LNCaP clone FGC (cell line): ENCODE measurements at regions not wholly inside any gene's neighbourhood (a gene's known extent, or its start where the extent isn't known, plus 50 kb on each side); places are given as distances from the start of the nearest gene placed in this dataset.

Source experiments
- DNase-seq: peaks from one replicate; pipeline ENCODE4 v3.0.0-alpha.2; 2011; ENCODE audit warnings: low read depth
- H3K4me3 ChIP-seq: 2 replicates; pipeline ENCODE4 v1.5.1; 2011; ENCODE audit warnings: mild to moderate bottlenecking, low read depth, low read length, control low read depth
- TF ChIP-seq, protein P1 (sequence below): IDR thresholded peaks from 2 replicates; pipeline ENCODE4 v1.5.1; 2012; ENCODE audit warnings: mild to moderate bottlenecking; ENCODE audit not compliant: control insufficient read depth, insufficient read depth; ENCODE audit errors: extremely low read depth

DNA sequence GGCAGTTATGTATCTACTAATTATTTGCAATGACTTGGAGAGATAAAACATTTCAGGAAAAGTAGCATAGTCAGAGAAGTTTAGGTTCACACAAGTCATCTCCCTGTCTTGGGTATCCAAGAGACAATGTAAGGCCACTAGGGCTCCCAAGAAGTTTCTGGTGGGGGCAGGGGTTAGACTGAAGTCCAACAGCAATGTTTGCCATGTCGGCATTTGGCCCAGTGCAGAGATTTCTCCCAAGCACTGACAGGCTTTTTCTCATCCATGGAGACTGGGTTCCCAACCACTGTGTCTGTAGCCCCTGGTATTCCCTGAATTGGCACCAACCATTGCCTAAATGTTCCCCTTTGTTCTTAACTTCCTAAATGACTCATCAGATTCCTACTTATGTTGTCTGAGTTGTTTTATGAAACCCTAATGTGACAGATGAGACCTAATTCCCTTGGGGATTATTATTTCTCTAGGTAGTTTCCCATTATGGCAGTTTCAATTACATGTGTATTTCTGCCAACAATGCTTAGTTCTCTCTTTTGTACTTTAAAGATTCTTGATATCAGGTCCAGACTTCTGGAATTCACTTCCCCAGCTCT lies 103.6 kb upstream of the EGFLAM start:
- DNase-seq = no peak
- TF ChIP-seq, protein P1, sequence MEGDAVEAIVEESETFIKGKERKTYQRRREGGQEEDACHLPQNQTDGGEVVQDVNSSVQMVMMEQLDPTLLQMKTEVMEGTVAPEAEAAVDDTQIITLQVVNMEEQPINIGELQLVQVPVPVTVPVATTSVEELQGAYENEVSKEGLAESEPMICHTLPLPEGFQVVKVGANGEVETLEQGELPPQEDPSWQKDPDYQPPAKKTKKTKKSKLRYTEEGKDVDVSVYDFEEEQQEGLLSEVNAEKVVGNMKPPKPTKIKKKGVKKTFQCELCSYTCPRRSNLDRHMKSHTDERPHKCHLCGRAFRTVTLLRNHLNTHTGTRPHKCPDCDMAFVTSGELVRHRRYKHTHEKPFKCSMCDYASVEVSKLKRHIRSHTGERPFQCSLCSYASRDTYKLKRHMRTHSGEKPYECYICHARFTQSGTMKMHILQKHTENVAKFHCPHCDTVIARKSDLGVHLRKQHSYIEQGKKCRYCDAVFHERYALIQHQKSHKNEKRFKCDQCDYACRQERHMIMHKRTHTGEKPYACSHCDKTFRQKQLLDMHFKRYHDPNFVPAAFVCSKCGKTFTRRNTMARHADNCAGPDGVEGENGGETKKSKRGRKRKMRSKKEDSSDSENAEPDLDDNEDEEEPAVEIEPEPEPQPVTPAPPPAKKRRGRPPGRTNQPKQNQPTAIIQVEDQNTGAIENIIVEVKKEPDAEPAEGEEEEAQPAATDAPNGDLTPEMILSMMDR = no peak
- no peak overlapping the region for H3K4me3 ChIP-seq

DNA sequence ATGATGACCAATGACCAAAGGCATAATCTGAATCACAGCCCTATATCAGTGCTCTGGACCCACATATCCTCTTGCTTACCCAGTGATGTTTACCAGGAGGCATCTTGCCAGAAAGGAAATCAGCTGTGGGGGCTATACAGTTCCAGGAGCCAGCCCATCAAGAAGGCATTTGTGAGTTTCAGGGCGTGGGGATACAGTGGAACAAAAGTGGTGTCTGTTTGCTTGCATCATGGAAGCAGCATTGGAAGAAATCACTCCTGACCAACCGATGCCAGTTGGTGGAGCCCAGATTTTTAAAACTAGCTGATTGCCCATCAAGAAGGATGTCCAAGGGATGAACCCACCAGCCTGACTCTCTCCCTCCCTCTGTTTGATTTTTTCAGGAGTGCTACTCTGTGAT lies 106.5 kb upstream of the EGFLAM start:
- DNase-seq = no peak
- TF ChIP-seq, protein P1 = no peak
- H3K4me3 ChIP-seq = no peak overlapping the region

DNA sequence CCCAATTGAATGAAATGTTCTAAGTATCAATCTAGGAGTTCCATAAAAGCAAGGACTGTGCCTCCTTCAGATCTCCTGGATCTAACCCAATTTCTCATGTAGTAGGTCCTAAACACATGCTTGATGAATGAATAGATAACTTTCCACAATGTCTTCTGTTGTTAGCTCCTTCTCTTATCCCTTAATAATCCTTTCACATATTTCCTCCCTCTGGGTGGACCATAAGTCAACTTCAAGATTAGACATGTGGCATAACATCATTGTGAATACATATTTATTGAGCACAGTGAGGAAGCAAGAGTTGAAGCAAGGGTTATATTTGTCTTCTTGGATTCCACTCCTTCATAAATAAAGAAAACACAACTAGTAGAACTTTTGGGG lies 108.6 kb upstream of the EGFLAM start:
- TF ChIP-seq, protein P1 = no peak
- no peak overlapping the region for H3K4me3 ChIP-seq
- DNase-seq = no peak

DNA sequence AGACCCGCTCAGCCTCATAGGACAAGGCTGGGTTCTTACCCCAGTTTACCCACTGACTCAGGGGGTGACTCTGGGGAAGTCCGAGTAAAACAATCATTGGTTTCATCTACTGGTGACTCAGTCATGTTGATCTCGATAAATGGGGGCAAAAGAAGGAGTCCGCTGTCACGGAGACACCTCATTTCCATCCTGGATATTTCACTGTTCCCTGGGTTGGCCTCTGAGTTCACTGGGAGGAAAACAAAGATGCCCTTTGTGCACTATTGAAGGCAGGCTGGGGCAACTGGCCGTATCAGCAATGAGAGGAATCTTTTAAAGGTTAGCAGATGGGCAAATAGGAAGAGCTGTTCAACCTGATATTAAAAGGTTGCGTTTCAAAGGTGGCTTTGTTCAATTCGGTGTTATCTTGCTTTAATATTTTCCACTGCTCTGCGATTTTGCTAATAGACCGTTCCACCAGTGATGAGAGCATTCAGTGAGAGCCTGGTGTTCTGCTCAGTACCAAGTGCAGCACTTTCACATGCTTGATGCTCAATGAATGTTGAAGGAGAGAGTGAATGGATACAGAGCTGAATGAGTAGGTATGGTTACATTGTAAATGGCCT lies 110.2 kb upstream of the EGFLAM start:
- DNase-seq = no peak
- H3K4me3 ChIP-seq = no peak overlapping the region

DNA sequence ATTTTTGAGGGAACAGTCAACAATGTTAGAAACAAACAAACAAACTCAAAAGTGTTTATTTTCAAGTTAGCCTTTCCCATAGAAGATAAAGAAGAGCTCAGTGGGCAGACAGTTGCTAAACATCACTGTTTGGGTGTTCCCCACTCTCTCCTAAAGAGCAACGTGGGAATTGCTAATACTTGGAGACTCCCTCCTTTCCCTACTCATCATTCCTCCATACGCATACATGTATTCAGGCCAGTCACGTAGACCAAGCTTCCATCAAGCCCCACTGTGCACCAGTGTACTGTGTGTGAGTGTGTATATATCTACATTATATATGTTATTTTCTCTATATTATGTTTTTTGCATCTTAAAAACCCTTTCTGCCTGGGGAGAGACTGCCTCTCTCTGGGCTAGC lies 115.0 kb upstream of the EGFLAM start:
- DNase-seq = no peak
- TF ChIP-seq, protein P1 = no peak
- H3K4me3 ChIP-seq = no peak overlapping the region

More for the DNA sequence above, 110.2 kb upstream of the EGFLAM start:
- TF ChIP-seq, protein P1 = no peak

DNA sequence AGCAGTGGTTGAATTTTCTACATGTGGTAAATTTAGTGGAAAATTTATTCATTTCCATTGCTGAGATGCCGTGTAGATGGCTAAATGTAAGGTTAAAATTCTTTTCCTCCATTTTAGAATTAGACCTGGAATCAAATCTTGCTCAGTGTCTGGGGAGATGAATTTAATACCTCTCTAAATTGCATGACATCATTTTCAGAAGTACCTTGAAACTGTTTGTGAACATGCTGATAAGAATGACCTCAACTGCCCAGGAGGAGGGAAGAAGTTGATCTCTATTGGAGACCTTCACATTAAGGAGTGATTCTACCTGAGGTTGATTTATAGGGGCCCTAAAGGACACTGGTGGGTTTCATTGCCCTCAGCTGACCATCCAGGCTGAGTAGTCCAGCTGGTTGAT lies 116.7 kb upstream of the EGFLAM start:
- no peak for DNase-seq
- H3K4me3 ChIP-seq = no peak overlapping the region
- TF ChIP-seq, protein P1 = no peak

DNA sequence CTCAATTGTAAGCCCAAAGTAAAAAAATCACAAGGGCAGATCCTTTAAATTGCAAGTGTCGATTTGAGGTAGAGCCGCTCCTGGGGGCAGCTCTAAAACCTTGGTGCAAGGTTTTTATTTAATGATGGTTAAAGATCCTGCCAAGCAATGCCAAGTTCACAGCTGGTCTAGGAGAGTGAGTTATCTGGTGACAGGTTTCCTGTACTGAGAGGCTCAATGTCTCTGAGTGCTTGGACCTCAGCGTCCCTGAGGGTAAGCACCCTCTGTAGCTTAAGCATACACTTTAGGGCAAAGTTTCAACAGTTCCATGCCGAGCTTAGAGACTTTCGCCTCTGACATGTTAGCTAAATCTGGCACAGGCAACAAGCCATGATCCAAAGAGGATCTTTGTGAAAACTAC lies 119.8 kb upstream of the EGFLAM start:
- TF ChIP-seq, protein P1 = no peak
- DNase-seq = no peak

More for the DNA sequence above, 119.8 kb upstream of the EGFLAM start:
- H3K4me3 ChIP-seq = no peak overlapping the region
